Keratinocyte (primary cell): ENCODE measurements at regions not wholly inside any gene's neighbourhood (a gene's known extent, or its start where the extent isn't known, plus 50 kb on each side); places are given as distances from the start of the nearest gene placed in this dataset.

Experiments
- DNase-seq: peaks from one replicate; pipeline ENCODE4 v3.0.0-alpha.2; 2011; ENCODE audit warnings: low read depth, missing footprints, low spot score
- FAIRE-seq: peaks from 2 replicates; lab custom pipeline; 2011; peaks lifted over from hg19 to GRCh38; lab: Jason Lieb, UNC
- H2AFZ ChIP-seq: 2 replicates; pipeline ENCODE4 v1.6.0; 2012; ENCODE audit warnings: low read length, control low read depth, inconsistent platforms; ENCODE audit not compliant: control insufficient read depth
- H3K27ac ChIP-seq: 2 replicates; pipeline ENCODE4 v1.5.1; 2011; ENCODE audit warnings: low read length; ENCODE audit not compliant: control insufficient read depth, insufficient read depth
- H3K27me3 ChIP-seq: 3 replicates; pipeline ENCODE4 v1.6.0; 2011; ENCODE audit warnings: low read length; ENCODE audit not compliant: control insufficient read depth, insufficient read depth; ENCODE audit errors: extremely low read depth
- H3K36me3 ChIP-seq, 2 experiments: 2 replicates in 1 of 2; 3 replicates in 1 of 2; pipeline ENCODE4 v1.5.1; 2011; ENCODE audit warnings: low read length in 2 of 2, mild to moderate bottlenecking in 1 of 2; ENCODE audit not compliant: control insufficient read depth in 2 of 2, insufficient read depth in 2 of 2; ENCODE audit errors: extremely low read depth in 1 of 2
- H3K4me1 ChIP-seq: 3 replicates; pipeline ENCODE4 v1.5.1; 2011; ENCODE audit warnings: low read length; ENCODE audit not compliant: control insufficient read depth, insufficient read depth; ENCODE audit errors: extremely low read depth
- H3K4me2 ChIP-seq: 3 replicates; pipeline ENCODE4 v1.6.0; 2011; ENCODE audit warnings: low read depth, low read length; ENCODE audit not compliant: control insufficient read depth, insufficient read depth; ENCODE audit errors: extremely low read depth
- H3K4me3 ChIP-seq, 3 experiments: fragments of 200-600 bp in 1 of 3; sonication (generic) in 1 of 3; 2 replicates in 2 of 3; 3 replicates in 1 of 3; pipeline ENCODE4 v1.5.1; 2011 to 2016; ENCODE audit warnings: low read length in 3 of 3, mild to moderate bottlenecking in 3 of 3, control low read depth in 2 of 3, inconsistent platforms in 1 of 3, low read depth in 1 of 3, mixed read lengths in 1 of 3, mixed run types in 1 of 3, moderate library complexity in 1 of 3; ENCODE audit not compliant: control insufficient read depth in 2 of 3, insufficient read depth in 2 of 3; ENCODE audit errors: extremely low read depth in 1 of 3
- H3K79me2 ChIP-seq: 2 replicates; pipeline ENCODE4 v1.6.0; 2012; ENCODE audit warnings: low read length; ENCODE audit not compliant: control insufficient read depth, insufficient read depth
- H3K9ac ChIP-seq: 3 replicates; pipeline ENCODE4 v1.6.0; 2011; ENCODE audit warnings: low read length; ENCODE audit not compliant: control insufficient read depth, insufficient read depth; ENCODE audit errors: extremely low read depth
- H3K9me1 ChIP-seq: 3 replicates; pipeline ENCODE4 v1.6.0; 2011; ENCODE audit warnings: low read length; ENCODE audit not compliant: control insufficient read depth, insufficient read depth; ENCODE audit errors: extremely low read depth
- H3K9me3 ChIP-seq: 2 replicates; pipeline ENCODE4 v1.5.1; 2012; ENCODE audit warnings: low read depth, low read length; ENCODE audit not compliant: control insufficient read depth
- H4K20me1 ChIP-seq: 3 replicates; pipeline ENCODE4 v1.6.0; 2011; ENCODE audit warnings: low read length; ENCODE audit not compliant: control insufficient read depth, insufficient read depth; ENCODE audit errors: extremely low read depth
- CTCF ChIP-seq, 3 experiments: IDR thresholded peaks in 1 of 3; conservative IDR thresholded peaks in 1 of 3; optimal IDR thresholded peaks in 1 of 3; 2 replicates in 2 of 3; 3 replicates in 1 of 3; pipeline versions ENCODE3 to v1.5.1; 2011; ENCODE audit warnings: low read length in 3 of 3, mild to moderate bottlenecking in 3 of 3, moderate library complexity in 2 of 3, control low read depth in 1 of 3, inconsistent platforms in 1 of 3; ENCODE audit not compliant: insufficient read depth in 2 of 3; ENCODE audit errors: extremely low read depth in 1 of 3
- EZH2 ChIP-seq: IDR thresholded peaks from one replicate; pipeline ENCODE4 v1.6.1; 2012; ENCODE audit warnings: inconsistent platforms, mild to moderate bottlenecking, low read length, moderate library complexity
- dilution Hi-C: fragments of 300-500 bp; cut with MboI; formaldehyde crosslinking; loops from one replicate; pipeline ENCODE4 v1.7.0; 2020; ENCODE audit warnings: low sequenced_read_pairs; ENCODE audit not compliant: extremely low pct_ligation_motif_present

- FAIRE-seq (no peak), DNase-seq (no peak)
- Histone ChIP-seq H3K27ac (no peak overlapping the region), H3K79me2 (no peaks in the 10 kb centered on the region), H3K4me2 (no peak overlapping the region), H2AFZ (no peak overlapping the region), H3K9me3 (no peaks in the 10 kb centered on the region), H3K27me3 (no peaks in the 10 kb centered on the region), H3K36me3 (no peaks in the 10 kb centered on the region), H3K4me1 (peaks cover 13% of the 10 kb centered on the region), H3K9me1 (no peaks in the 10 kb centered on the region), H3K4me3 (no peak overlapping the region), H4K20me1 (no peaks in the 10 kb centered on the region), H3K9ac (no peak overlapping the region)
- TF ChIP-seq CTCF (optimal IDR thresholded peaks at IDR 0.05 in 1 of 3, IDR thresholded peaks at IDR 0.05 in 1 of 3, conservative IDR thresholded peaks at IDR 0.05 in 1 of 3; ENCODE audit: extremely low read depth in 1 of 3, insufficient read depth in 2 of 3, low read length in 3 of 3) (no peak), EZH2 (no peak)
- dilution Hi-C loops = no loop called here
These were observed 58.7 kb upstream of the EMCN start for GRCh38 chr4:100576570-100576969.

GRCh38 chr4:100574607-100575006 lies 56.8 kb upstream of the EMCN start:
- no peaks in the 10 kb centered on the region for H3K4me1 ChIP-seq
- no peaks in the 10 kb centered on the region for H3K9me3 ChIP-seq
- DNase-seq = no peak
- H3K79me2 ChIP-seq = no peaks in the 10 kb centered on the region
- no peak overlapping the region for H3K9ac ChIP-seq
- H2AFZ ChIP-seq = no peak overlapping the region
- H3K4me2 ChIP-seq = no peak overlapping the region
- TF ChIP-seq EZH2 = no peak
- no peak for TF ChIP-seq CTCF (optimal IDR thresholded peaks at IDR 0.05 in 1 of 3, IDR thresholded peaks at IDR 0.05 in 1 of 3, conservative IDR thresholded peaks at IDR 0.05 in 1 of 3; ENCODE audit: extremely low read depth in 1 of 3, insufficient read depth in 2 of 3, low read length in 3 of 3)
- no peak overlapping the region for H3K4me3 ChIP-seq
- no peaks in the 10 kb centered on the region for H3K27me3 ChIP-seq
- H4K20me1 ChIP-seq = no peaks in the 10 kb centered on the region
- no peaks in the 10 kb centered on the region for H3K36me3 ChIP-seq
- no peak overlapping the region for H3K27ac ChIP-seq
- no peak for FAIRE-seq
- H3K9me1 ChIP-seq = no peaks in the 10 kb centered on the region
- dilution Hi-C loops = no loop called here
